ENCODE measurements at regions not wholly inside any gene's neighbourhood (a gene's known extent, or its start where the extent isn't known, plus 50 kb on each side); places are given as distances from the start of the nearest gene placed in this dataset.

DNA sequence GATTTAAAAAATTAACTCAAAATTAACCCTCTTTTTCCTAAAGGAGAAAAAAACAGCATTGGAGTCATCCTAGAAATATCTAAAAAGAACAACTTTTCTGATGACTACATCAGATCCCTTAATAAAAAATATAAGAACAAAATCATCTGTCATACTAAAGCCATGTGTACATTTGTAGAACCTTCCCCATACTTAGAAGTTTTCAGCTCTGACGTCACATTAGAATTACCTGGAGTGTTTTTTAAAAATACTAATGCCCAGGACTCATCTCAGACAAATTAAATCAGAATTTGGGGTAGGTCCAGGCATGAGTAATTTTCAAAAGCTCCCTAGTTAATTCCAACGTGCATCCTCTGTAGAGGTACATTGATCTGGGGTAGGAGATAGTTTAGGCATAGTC is 598.0 kb downstream of the DSC3 start:
- TF ChIP-seq TAF1 (CRISPR knock-in tag; IDR thresholded peaks at IDR 0.05) (no peak), WIZ (CRISPR knock-in tag; IDR thresholded peaks at IDR 0.05) (no peak), ARNT2 (CRISPR knock-in tag; IDR thresholded peaks at IDR 0.05; ENCODE audit: low read depth) (no peak), RAD21 (CRISPR knock-in tag; IDR thresholded peaks at IDR 0.05) (no peak)
- TF ChIP-seq, protein P1, sequence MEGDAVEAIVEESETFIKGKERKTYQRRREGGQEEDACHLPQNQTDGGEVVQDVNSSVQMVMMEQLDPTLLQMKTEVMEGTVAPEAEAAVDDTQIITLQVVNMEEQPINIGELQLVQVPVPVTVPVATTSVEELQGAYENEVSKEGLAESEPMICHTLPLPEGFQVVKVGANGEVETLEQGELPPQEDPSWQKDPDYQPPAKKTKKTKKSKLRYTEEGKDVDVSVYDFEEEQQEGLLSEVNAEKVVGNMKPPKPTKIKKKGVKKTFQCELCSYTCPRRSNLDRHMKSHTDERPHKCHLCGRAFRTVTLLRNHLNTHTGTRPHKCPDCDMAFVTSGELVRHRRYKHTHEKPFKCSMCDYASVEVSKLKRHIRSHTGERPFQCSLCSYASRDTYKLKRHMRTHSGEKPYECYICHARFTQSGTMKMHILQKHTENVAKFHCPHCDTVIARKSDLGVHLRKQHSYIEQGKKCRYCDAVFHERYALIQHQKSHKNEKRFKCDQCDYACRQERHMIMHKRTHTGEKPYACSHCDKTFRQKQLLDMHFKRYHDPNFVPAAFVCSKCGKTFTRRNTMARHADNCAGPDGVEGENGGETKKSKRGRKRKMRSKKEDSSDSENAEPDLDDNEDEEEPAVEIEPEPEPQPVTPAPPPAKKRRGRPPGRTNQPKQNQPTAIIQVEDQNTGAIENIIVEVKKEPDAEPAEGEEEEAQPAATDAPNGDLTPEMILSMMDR (CRISPR knock-in tag; IDR thresholded peaks at IDR 0.05) = no peak
